Subcutaneous abdominal adipose tissue (tissue), 5 donors: ENCODE measurements at regions not wholly inside any gene's neighbourhood (a gene's known extent, or its start where the extent isn't known, plus 50 kb on each side); places are given as distances from the start of the nearest gene placed in this dataset.

Experiments
- H3K27ac ChIP-seq: one replicate; pipeline ENCODE4 v1.7.0; 2013; ENCODE audit warnings: low read depth, mild to moderate bottlenecking, inconsistent platforms, low read length, moderate library complexity
- H3K27me3 ChIP-seq, 5 donors: one replicate each; pipeline ENCODE4 v1.7.0; 2013; ENCODE audit warnings: low read length in 5 of 5, inconsistent platforms in 1 of 5; ENCODE audit not compliant: control insufficient read depth in 5 of 5, insufficient read depth in 4 of 5
- H3K36me3 ChIP-seq, 5 donors: one replicate each; pipeline ENCODE4 v1.7.0; 2013; ENCODE audit warnings: low read length in 5 of 5; ENCODE audit not compliant: control insufficient read depth in 5 of 5, insufficient read depth in 5 of 5
- H3K4me1 ChIP-seq, 5 donors: one replicate each; pipeline ENCODE4 v1.7.0; 2013; ENCODE audit warnings: low read length in 5 of 5, mild to moderate bottlenecking in 3 of 5, moderate library complexity in 1 of 5; ENCODE audit not compliant: control insufficient read depth in 5 of 5, insufficient read depth in 5 of 5
- H3K4me3 ChIP-seq, 5 donors: one replicate each; pipeline ENCODE4 v1.7.0; 2013; ENCODE audit warnings: low read length in 5 of 5, low read depth in 1 of 5
- H3K9ac ChIP-seq, 5 donors: one replicate each; pipeline ENCODE4 v1.7.0; 2013; ENCODE audit warnings: low read length in 5 of 5, mild to moderate bottlenecking in 4 of 5, moderate library complexity in 3 of 5
- H3K9me3 ChIP-seq, 5 donors: one replicate each; pipeline ENCODE4 v1.7.0; 2013; ENCODE audit warnings: low read length in 5 of 5; ENCODE audit not compliant: control insufficient read depth in 5 of 5
- donor health status: healthy.
- donor health status: healthy.
- donor health status: healthy.
- donor health status: healthy.
- donor health status: healthy.

DNA sequence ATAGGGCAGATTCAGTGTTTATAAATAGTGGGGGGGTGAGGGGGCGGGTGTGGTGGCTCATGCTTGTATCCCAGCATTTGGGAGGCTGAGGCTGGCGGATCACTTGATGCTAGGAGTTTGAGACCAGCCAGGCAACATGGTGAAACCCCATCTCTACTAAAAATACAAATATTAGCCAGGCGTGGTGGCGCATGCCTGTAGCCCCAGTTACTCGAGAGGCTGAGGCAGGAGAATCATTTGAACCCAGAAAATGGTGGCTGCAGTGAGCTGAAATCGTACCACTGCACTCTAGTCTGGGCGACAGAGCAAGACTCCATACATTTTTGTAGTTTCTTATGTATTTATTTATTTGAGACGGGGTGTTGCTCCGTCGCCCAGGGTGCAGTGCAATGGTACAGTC lies 109.0 kb upstream of the ZNF217 start:
- Histone ChIP-seq H3K27ac (no peak overlapping the region), H3K4me1 (peaks cover 2 to 32% (median 29%) of the 10 kb centered on the region in 5 donors), H3K27me3 (no peaks in the 10 kb centered on the region), H3K4me3 (no peak overlapping the region), H3K36me3 (no peaks in the 10 kb centered on the region), H3K9me3 (no peaks in the 10 kb centered on the region), H3K9ac (no peak overlapping the region)

DNA sequence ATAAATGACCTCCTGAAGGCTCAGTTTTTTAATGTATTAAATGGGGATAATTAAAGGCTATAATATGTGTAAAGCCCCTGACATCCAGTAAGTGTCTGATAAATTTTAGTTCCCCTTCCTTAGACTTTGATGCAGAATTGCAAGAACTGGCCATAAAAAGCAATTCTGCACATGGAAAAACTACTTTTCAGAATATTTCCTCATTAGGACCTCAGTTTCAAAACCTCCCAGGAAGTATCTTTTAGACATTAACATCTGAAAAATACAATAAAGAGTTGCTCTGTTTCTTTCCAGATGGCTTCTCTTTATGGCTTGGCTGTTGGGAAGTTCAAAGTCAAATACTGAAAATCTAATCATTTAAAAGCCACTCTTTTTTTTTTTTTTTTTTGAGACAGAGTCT lies 106.3 kb upstream of the ZNF217 start:
- Histone ChIP-seq H3K4me1 (peaks cover 0 to 15% (median 12%) of the 10 kb centered on the region in 5 donors), H3K4me3 (no peak overlapping the region), H3K27ac (no peak overlapping the region), H3K9ac (no peak overlapping the region), H3K36me3 (no peaks in the 10 kb centered on the region), H3K27me3 (no peaks in the 10 kb centered on the region), H3K9me3 (no peaks in the 10 kb centered on the region)

DNA sequence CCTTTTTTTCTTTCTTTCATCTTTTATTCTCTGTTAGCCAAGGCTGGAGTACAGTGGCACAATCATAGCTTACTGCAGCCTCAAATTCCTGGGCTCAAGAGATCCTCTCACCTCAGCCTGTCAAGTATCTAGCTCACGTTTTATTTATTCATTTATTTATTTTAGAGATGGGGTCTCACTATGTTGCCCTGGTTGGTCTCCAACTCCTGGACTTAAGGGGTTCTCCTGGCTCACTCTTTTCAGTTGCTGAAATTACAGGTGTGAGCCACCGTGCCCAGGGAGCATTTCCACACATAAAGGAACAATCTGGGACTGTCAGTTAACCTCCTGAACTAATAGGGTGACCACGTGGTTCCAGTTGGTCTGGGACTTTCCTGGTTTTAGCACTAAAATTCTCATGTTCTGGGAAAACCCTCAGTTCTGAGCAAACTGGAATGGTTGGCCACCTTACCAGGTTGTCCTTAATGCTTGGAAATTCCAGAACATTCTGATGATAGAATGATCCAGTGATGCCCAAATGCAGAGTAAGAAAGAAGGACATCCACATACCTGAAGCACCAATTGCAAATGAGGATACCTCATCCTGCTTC lies 105.5 kb upstream of the ZNF217 start:
- Histone ChIP-seq H3K4me3 (no peak overlapping the region), H3K27ac (no peak overlapping the region), H3K4me1 (peaks cover 0 to 15% (median 12%) of the 10 kb centered on the region in 5 donors), H3K9me3 (no peaks in the 10 kb centered on the region), H3K36me3 (no peaks in the 10 kb centered on the region), H3K27me3 (no peaks in the 10 kb centered on the region), H3K9ac (no peak overlapping the region)

DNA sequence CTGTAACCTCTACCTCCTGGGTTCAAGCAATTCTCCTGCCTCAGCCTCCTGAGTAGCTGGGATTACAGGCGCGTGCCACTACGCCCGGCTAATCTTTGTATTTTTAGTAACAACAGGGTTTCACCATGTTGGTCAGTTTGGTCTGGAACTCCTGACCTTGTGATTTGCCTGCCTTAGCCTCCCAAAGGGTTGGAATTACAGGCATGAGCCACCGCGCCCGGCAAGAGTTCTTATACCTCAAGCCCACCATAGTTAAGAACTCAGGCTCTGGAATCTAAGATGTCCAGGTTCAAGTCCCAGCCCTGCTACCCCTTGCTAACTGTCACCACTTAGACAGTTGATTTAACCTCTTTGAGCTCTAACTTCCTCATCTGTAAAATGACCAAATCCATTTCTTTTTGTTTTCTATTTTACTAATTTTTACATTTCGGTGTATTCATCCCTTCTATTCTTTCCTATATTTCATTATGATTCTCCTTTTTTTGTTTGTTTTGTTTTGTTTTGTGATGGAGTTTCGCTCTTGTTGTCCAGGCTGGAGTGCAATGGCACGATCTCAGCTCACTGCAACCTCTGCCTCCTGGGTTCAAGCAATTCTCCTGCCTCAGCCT lies 104.8 kb upstream of the ZNF217 start:
- H3K9me3 ChIP-seq: no peaks in the 10 kb centered on the region
- H3K4me1 ChIP-seq: peaks cover 0 to 15% (median 12%) of the 10 kb centered on the region in 5 donors
- H3K36me3 ChIP-seq: no peaks in the 10 kb centered on the region
- no peaks in the 10 kb centered on the region for H3K27me3 ChIP-seq
- H3K9ac ChIP-seq: no peak overlapping the region
- no peak overlapping the region for H3K27ac ChIP-seq
- no peak overlapping the region for H3K4me3 ChIP-seq

DNA sequence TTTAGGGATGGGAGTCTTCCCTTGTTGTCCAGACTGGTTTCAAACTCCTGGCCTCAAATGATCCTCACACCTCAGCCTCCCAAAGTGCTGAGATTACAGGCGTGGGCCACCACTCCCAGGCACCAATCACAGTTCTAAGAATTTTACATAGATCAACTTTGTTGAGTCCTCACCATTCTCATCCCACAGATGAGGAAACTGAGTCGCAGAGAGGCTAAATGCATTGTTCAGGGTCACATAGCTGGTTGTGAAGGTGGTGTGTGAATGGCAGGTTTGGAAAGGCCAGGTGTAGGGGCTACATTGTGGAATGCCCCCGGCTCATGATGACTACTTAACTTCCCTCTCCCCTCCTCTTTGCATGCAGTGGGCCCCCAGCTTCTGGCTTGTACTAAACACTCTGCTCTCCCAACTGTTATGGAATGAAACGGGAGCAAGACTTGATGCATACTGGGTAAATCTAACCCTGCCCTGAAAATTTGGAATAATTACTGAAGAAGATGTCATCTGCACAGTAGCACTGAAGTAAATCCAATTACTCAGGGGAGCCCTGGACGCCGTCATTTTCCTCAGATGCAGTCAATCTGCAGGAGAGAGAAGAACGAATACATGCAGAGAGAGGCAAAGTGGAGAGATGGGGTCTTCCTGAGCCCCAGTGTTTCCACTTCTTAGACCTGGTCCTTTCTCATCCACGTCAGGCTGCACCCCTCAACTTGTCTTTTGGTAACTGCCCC lies 102.3 kb upstream of the ZNF217 start:
- Histone ChIP-seq H3K4me3 (no peak overlapping the region), H3K27ac (no peak overlapping the region), H3K27me3 (no peaks in the 10 kb centered on the region), H3K9me3 (no peaks in the 10 kb centered on the region), H3K9ac (no peak overlapping the region), H3K4me1 (peaks cover 4 to 21% (median 17%) of the 10 kb centered on the region in 5 donors), H3K36me3 (no peaks in the 10 kb centered on the region)

DNA sequence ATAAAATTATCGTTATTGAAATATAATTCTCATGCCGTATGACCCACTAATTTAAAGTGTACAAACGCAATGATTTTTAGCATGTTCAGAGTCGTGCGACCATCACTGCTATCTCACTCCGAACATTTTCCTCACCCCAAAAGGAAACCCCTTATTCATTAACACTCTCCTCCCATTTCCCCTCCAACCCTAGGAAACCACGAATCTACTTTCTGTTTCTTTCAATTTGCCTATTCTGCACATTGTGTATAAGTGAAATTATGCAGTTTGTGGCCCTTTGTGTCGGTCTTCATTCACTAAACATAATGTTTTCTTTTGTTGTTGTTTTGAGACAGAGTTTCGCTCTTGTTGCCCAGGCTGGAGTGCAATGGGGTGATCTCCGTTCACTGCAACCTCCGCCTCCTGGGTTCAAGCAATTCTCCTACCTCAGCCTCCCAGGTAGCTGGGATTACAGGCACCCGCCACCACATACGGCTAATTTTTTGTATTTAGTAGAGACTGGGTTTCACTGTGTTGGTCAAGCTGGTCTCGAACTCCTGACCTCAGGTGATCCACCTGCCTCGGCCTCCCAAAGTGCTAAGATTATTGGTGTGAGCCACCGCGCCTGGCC lies 99.7 kb upstream of the ZNF217 start:
- Histone ChIP-seq H3K4me3 (no peak overlapping the region), H3K4me1 (peaks cover 1 to 7% (median 6%) of the 10 kb centered on the region in 5 donors)

DNA sequence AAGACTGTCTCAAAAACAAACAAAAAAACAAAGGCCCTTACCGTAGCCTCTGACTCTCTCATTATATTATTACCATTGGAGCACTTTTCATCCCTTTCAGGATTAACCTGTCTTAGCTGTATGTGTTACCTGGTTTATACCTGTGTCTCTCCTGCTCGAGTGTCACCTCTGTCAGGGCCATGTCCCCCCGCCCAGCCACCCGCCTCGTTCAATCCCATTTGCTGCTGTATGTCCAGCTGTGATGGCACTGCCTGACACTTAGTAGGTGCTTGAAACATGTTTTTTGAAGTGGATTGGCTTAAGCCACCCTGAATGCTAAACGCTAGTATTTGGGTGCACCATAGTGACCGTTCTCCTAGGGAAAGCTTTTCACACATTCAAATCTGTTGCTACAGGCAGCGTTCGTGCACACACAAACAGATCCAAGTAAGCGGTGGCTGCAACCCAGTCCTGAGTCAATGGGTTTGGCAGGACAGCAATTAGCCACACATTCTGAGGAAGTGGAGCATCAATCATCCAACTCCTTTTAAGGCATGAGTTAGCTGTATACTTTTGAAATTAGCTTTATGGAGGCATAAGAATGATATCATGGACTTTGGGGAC lies 98.9 kb upstream of the ZNF217 start:
- Histone ChIP-seq H3K27ac (no peak overlapping the region), H3K27me3 (no peaks in the 10 kb centered on the region), H3K36me3 (no peaks in the 10 kb centered on the region), H3K9me3 (no peaks in the 10 kb centered on the region), H3K9ac (no peak overlapping the region), H3K4me3 (no peak overlapping the region), H3K4me1 (peaks cover 1 to 6% (median 6%) of the 10 kb centered on the region in 5 donors)

More for the DNA sequence above, 99.7 kb upstream of the ZNF217 start:
- no peaks in the 10 kb centered on the region for H3K36me3 ChIP-seq
- H3K9ac ChIP-seq: no peak overlapping the region
- no peaks in the 10 kb centered on the region for H3K9me3 ChIP-seq
- no peak overlapping the region for H3K27ac ChIP-seq
- H3K27me3 ChIP-seq: no peaks in the 10 kb centered on the region

DNA sequence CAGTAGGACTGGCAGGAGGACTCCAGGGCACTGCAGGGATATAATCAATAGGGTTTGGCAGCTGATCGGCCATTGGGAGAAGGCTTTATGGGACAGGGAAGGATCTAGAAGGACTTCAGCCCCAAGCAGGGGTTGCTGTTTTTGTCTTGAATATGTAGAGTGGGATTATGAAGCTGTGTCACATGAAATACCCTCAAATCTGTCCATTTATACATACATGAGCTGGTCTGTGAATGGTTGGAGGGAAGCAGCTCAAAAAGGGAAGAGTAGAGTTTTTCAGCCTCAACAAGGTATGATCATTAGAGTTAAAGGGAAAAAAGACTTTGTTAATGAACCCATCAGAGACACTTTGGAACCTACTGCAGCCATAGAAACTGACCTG lies 98.2 kb upstream of the ZNF217 start:
- no peaks in the 10 kb centered on the region for H3K9me3 ChIP-seq
- no peak overlapping the region for H3K4me3 ChIP-seq
- H3K27me3 ChIP-seq: no peaks in the 10 kb centered on the region
- no peak overlapping the region for H3K27ac ChIP-seq
- H3K36me3 ChIP-seq: no peaks in the 10 kb centered on the region
- no peak overlapping the region for H3K9ac ChIP-seq
- peaks cover 1 to 6% (median 6%) of the 10 kb centered on the region in 5 donors for H3K4me1 ChIP-seq

DNA sequence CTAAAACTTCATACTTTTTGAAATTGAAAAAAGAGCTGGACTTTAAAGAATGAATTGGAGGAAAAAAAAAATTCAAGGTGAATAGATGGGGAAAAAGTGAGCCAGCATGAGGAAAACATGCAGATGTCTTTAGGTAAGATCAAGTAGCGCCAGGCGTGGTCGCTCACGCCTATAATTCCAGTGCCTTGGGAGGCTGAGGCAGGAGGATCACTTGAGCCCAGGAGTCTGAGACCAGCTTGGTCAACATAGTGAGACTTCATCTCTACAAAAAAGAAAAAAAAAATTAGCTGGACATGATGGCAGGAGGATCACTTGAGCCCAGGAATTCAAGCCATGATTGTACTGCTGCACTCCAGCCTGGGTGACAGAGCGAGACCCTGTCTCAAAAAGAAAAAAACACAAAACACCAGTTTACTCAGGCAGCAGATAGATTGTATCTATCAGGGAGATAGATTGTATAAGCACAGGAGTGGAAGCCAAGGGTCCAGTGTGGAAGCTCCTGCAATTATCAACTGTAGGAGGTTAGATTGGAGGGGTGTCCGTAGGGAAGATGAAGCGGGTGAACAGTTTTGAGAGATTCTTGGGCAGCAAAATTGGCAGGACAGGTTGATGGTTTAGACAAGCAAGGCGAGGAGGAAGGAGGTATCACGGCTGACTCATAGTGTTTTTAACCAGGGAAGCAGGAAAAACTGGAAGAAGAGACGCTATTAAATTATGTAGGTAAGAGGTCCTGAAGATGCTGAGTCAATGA lies 97.6 kb upstream of the ZNF217 start:
- no peak overlapping the region for H3K9ac ChIP-seq
- H3K27me3 ChIP-seq: no peaks in the 10 kb centered on the region
- H3K4me3 ChIP-seq: no peak overlapping the region
- H3K9me3 ChIP-seq: no peaks in the 10 kb centered on the region
- no peak overlapping the region for H3K27ac ChIP-seq
- no peaks in the 10 kb centered on the region for H3K36me3 ChIP-seq
- H3K4me1 ChIP-seq: peaks cover 1 to 6% (median 6%) of the 10 kb centered on the region in 5 donors
